Adrenal gland (tissue), 5 donors: ENCODE measurements at regions not wholly inside any gene's neighbourhood (a gene's known extent, or its start where the extent isn't known, plus 50 kb on each side); places are given as distances from the start of the nearest gene placed in this dataset.

Source experiments
- CTCF ChIP-seq, 6 experiments: fragments of 450-650 bp in 4 of 6; fragments of 200-600 bp in 2 of 6; sonication (generic) in 1 of 6; IDR thresholded peaks; 1 replicate in 5 of 6; 2 replicates in 1 of 6; pipeline versions ENCODE4 v1.5.1 to v1.8.0; 2016 to 2021; ENCODE audit warnings: antibody characterized with exemption in 6 of 6, mild to moderate bottlenecking in 2 of 6, moderate library complexity in 1 of 6
- POLR2A ChIP-seq, 2 donors: fragments of 450-650 bp; IDR thresholded peaks; one replicate each; pipeline ENCODE4 v1.6.1; 2017; ENCODE audit warnings: antibody characterized with exemption in 2 of 2, mild to moderate bottlenecking in 2 of 2, moderate library complexity in 1 of 2
- donor health status: DM: no; HTN: no; CAD: no.

- TF ChIP-seq CTCF (IDR thresholded peaks at IDR 0.05): no peak
- no peak for TF ChIP-seq POLR2A (IDR thresholded peaks at IDR 0.05)
Observed at GRCh38 chr13:19085876-19086275, 95.7 kb downstream of the TUBA3C start.
